ENCODE measurements at regions not wholly inside any gene's neighbourhood (a gene's known extent, or its start where the extent isn't known, plus 50 kb on each side); places are given as distances from the start of the nearest gene placed in this dataset.

DNA sequence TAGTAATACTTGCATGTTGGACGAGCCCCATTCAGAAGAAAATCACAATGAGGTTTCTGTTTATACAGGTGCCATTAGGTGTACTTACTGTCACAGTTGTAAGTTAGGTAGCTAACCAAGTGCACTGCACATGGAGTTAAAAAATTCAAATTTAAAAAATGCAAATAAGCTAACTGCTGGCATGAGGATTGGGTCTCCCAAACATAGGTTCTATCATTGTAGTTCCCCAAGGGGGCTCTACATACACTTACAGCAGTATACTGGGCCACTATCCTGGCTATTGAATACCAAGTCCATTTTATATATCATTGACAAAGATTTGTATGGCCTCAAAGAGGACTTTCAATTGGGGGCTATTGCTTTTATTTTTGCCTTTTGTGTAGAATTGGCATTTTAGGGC is 153.4 kb downstream of the FMR1NB start:
- no peak overlapping the region for H3K4me3 ChIP-seq
- intact Hi-C loops (cut with DNase I, micrococcal nuclease) = no loop called here
- no peak for TF ChIP-seq CTCF (IDR thresholded peaks at IDR 0.05)
- DNase-seq (no peak), ATAC-seq (no peak)
- no peaks in the 10 kb centered on the region for H3K4me1 ChIP-seq (ENCODE audit: low read depth)
- H3K36me3 ChIP-seq (ENCODE audit: low read depth) = no peaks in the 10 kb centered on the region
- H3K9me3 ChIP-seq = no peaks in the 10 kb centered on the region

GRCh38 chrX:148135738-148136137 is 154.6 kb downstream of the FMR1NB start:
- DNase-seq (no peak), ATAC-seq (no peak)
- TF ChIP-seq CTCF (IDR thresholded peaks at IDR 0.05) = no peak
- intact Hi-C loops (cut with DNase I, micrococcal nuclease) = no loop called here
- H3K4me3 ChIP-seq = no peak overlapping the region
- no peaks in the 10 kb centered on the region for H3K4me1 ChIP-seq (ENCODE audit: low read depth)
- H3K36me3 ChIP-seq (ENCODE audit: low read depth) = no peaks in the 10 kb centered on the region
- H3K9me3 ChIP-seq = no peaks in the 10 kb centered on the region

GRCh38 chrX:148146121-148146520 is 165.0 kb downstream of the FMR1NB start:
- Histone ChIP-seq H3K4me3 (no peak overlapping the region), H3K36me3 (ENCODE audit: low read depth) (no peaks in the 10 kb centered on the region), H3K9me3 (no peaks in the 10 kb centered on the region), H3K4me1 (ENCODE audit: low read depth) (no peaks in the 10 kb centered on the region)
- intact Hi-C loops (cut with DNase I, micrococcal nuclease) = no loop called here
- ATAC-seq (no peak), DNase-seq (no peak)
- no peak for TF ChIP-seq CTCF (IDR thresholded peaks at IDR 0.05)

GRCh38 chrX:148156986-148157385 is 175.8 kb downstream of the FMR1NB start:
- no peaks in the 10 kb centered on the region for H3K4me1 ChIP-seq (ENCODE audit: low read depth)
- DNase-seq = no peak
- no peak for ATAC-seq
- no peak overlapping the region for H3K4me3 ChIP-seq
- no peaks in the 10 kb centered on the region for H3K36me3 ChIP-seq (ENCODE audit: low read depth)
- intact Hi-C loops (cut with DNase I, micrococcal nuclease) = no loop called here
- TF ChIP-seq CTCF (IDR thresholded peaks at IDR 0.05) = no peak
- no peaks in the 10 kb centered on the region for H3K9me3 ChIP-seq

- ATAC-seq (no peak), DNase-seq (no peak)
- Histone ChIP-seq H3K4me1 (ENCODE audit: low read depth) (no peaks in the 10 kb centered on the region), H3K9me3 (no peaks in the 10 kb centered on the region), H3K4me3 (no peak overlapping the region), H3K36me3 (ENCODE audit: low read depth) (no peaks in the 10 kb centered on the region)
- intact Hi-C loops (cut with DNase I, micrococcal nuclease) = no loop called here
- no peak for TF ChIP-seq CTCF (IDR thresholded peaks at IDR 0.05)
These were observed 178.7 kb downstream of the FMR1NB start for GRCh38 chrX:148159796-148160195.

- H3K4me3 ChIP-seq = no peak overlapping the region
- H3K9me3 ChIP-seq = no peaks in the 10 kb centered on the region
- H3K36me3 ChIP-seq (ENCODE audit: low read depth) = no peaks in the 10 kb centered on the region
- no peak for DNase-seq
- TF ChIP-seq CTCF (IDR thresholded peaks at IDR 0.05) = no peak
- no peak for ATAC-seq
- intact Hi-C loops (cut with DNase I, micrococcal nuclease) = no loop called here
- no peaks in the 10 kb centered on the region for H3K4me1 ChIP-seq (ENCODE audit: low read depth)
These were observed 180.6 kb downstream of the FMR1NB start for GRCh38 chrX:148161701-148162100.

Measured in mucosa of descending colon (tissue), 3 donors.